Fibroblast of skin of right quadriceps (primary cell): ENCODE measurements at regions not wholly inside any gene's neighbourhood (a gene's known extent, or its start where the extent isn't known, plus 50 kb on each side); places are given as distances from the start of the nearest gene placed in this dataset.

ENCODE experiments used
- DNase-seq: peaks from one replicate; pipeline ENCODE4 v3.0.0-alpha.2; 2013

DNA sequence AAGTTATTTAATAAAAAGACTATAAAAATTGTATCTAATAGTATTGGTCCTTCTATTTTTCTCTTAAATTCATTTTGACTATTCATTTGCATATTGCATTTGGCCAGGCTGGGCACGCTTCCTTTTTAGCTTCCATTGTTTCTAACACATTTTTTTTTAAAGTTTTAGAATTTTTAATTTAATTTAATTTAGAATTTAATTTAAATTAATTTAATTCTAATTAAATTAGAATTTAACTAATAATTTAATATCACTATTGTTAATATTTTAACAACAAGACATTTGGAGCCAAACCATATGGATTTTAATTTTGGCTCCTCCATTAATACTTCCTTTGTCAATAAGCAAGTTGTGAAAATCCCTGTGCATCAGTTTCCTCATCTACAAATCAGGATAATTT lies 856.9 kb upstream of the SEL1L start:
- no peak for DNase-seq

DNA sequence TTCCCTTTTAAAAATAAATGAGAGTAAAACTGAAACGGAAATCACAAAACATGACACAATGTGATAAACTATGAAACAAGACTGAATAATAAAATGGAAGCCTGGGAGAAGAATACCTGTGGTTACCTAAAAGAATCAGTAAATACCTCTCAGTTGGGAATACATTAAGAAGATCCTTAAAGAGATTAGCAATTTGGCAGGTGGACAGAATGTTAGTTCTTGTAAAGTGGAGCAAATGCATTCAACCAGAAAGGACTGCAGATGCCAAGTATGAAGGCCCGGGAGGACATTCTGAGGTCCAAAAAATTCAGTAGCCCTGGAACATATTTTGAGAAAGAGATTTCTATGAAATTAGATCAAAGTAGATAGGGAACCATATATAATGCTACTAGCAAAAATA lies 861.3 kb upstream of the SEL1L start:
- no peak for DNase-seq

DNA sequence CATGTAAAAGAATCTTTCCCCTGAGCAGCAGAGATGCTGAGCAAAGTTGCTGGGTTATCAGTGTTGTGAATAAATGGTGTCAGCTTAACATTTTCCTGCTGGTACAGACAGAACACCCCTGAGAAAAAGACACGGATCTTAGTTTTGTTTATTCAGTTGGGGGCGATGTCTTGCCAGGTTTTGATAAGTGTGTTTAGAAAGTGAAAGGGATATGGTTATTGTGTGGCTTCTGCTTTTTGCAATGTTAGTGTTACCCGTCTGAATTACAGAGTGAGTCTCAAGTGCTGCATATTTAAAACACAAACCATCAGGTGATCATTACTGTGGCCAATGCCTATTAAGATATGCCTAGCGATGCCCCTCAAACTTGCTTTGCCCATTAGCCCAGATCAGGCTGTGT lies 864.6 kb upstream of the SEL1L start:
- no peak for DNase-seq

DNA sequence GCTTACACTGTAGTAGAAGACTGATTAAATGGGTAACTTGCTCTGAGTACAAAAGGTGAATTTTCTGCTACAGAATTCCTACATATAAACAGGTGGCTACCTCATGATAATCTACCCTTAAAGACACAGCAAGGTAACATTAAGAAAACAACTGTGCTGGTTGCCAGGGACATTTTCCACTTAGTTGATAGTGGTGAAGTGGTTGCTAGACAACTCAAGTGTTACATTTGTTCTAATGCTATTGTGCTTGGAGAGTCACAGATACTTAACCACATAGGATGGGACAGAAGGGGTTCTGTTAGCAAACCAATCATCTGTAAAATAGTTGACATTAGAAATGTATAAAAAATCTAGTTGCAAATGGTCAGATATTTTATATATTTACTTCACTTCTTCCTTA lies 870.3 kb upstream of the SEL1L start:
- no peak for DNase-seq

DNA sequence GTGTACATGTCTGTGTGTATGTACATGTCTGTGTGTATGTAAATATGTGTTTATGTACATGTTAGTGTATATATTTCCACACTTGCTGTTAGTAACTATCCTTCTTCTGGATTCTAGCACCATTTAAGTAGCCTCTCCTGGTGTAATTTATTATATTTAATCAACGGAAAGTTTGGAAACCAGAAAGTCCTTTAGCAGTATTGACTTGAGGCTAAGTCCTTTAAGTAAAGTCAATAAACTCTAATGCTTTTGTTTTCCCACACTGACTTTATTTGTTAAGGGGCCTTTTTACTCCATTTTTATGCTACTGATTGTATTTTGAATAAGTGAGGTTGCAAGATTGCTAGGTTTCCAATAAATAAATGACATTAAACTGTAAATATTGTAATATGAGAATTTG lies 876.4 kb upstream of the SEL1L start:
- no peak for DNase-seq

DNA sequence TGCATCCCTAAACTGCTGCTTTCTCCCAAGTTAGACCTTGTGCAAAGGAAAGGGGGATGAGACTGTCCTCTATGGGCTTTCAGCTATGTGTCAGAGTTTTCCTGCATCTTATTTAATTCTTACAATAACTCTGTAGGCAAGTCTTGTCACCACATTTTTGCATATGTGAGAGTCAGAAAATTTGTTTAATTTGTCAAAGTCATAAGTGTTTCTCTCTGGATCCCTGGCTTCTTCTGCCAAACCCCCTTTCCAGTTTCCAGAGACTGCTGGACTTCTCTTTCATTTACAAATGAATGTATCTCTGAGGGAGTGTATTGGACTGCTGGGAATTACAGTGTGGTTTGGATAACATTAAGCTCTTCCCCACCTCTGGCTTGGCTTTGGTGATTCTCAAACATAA lies 877.6 kb upstream of the SEL1L start:
- DNase-seq = no peak

DNA sequence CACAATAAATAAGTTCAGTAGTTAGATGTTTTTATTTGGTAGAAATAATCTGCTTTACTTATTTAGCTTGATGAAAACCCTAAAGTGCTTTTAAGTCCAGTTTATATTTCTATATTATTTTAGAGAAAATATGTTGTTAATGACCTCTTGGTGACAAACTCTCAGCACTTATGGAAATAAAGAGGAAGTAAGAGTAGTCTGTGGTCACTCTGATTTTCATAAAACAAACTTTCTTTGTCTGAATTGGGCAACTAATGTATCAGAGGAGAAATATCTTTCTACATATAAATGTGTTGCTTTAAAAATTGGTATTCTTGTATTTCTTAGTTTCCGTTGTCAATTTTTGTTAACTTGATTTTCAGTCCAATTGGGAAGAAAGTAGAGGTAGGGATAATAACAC lies 878.9 kb upstream of the SEL1L start:
- DNase-seq = no peak

DNA sequence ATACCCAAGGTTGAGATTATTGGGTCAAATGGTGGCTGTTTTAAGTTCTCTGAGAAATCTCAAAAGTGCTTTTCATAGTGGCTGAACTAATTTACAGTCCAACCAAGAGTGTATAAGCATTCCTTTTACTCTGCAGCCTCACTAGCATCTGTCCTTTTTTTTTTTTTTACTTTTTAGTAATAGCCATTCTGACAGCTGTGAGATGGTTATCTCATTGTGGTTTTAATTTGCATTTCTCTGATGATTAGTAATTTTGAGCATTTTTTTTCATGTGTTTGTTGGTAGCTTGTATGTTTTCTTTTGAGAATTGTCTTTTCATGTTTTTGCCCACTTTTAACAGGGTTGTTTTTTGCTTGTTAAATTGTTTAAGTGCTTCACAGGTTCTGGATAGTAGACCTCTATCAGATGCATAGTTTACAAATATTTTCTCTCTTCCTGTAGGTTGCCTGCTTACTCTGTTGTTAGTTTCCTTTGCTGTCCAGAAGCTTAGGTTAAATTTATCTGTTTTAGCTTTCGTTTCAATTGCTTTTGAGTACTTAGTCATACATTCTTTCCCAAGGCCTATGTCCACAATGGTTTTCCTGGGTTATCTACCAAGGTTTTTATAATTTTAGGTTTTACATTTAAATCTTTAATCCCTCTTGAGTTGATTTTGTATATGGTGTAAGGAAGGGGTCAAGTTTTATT lies 881.3 kb upstream of the SEL1L start:
- no peak for DNase-seq

DNA sequence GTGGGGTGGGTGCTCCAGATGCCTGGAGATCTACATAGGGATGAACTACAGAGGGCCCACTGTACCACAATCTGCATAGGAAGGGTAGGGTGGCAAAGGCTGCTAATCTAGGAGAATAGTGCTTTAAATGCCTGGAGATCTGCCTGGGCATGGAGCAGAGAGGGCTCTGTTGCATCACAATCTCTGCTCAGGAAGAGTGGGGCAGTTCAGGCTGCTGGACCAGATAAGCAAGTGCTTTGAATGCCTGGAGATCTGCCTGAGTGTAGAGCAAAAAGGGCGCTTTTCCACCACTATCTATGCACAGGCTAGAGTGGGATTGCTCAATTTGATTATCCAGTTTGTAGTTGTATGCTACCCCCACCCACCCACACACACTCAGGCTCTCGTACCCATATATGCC lies 886.3 kb upstream of the SEL1L start:
- no peak for DNase-seq

DNA sequence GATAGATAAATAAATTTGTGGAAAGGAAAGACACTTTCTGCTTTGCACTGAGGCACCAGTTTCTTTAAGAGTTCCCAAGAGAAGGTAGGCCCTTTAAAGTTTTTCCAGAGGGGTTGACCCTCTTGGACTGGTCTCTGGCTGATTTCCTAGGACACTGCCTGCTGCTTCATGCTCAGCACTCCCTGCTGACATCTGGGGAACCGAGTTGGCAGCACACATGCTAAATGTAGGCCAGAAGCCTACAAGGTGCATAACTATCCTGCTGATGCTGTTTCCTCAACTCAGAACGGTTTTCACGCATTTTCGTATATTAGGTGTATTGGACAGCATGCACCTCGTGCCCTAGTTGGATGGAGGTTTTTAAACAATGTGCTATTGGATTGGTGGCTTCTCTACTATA lies 887.2 kb upstream of the SEL1L start:
- DNase-seq = no peak

DNA sequence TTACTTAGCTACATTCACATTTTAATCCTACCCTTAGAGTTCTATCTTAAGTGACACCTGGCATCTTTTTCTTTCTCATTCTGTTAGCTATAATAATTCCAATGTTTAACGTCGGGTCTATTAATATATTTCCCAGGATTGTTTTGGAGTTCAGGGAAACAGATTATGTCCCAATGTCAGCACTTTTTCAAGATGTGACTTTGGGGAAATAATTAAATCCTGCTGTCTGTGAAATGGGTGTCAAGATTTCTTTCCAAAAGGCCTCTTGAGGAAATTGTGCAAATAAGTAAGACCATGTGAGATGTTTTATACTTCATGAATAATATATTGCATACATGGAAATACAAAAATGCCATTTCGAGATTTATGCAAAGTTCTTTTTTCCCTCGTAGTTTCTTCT lies 887.6 kb upstream of the SEL1L start:
- DNase-seq = no peak

DNA sequence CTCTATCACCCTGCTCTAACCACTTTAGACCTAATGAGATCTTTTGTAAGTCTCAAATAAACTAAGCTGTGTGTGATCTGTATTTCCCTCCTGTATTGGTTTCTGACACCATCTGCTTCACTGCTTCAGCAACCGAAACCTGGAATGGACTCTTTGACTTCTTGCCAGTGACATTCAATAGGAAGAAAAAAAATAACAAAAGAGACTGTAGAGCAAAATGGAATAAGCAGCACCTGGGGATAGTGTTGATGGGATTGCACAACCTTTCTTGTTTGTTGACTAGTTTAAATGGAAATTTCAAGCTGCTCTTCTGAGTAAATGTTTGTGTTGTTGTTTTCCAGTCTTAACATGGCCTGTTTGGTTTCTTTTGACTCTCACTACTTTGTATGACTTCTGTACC lies 888.6 kb upstream of the SEL1L start:
- DNase-seq = no peak

DNA sequence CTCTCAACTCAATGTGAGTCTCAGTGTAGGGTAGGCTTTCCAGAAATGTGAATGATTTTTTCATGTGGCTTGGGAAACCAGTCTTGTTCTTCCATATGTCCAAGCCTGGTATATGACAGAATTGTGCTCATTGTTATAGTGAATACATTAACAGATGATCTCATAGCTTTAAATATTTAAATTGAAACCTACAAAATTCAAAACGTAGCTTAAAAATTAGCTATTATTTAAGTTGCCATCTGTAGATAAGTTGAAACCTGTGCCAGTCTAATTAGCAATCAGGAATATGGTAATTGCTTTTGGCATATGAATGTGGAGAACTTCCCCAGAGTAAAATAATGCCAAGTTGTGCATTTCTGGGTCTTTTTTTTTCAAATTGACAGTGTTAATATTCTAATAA lies 891.6 kb upstream of the SEL1L start:
- no peak for DNase-seq

DNA sequence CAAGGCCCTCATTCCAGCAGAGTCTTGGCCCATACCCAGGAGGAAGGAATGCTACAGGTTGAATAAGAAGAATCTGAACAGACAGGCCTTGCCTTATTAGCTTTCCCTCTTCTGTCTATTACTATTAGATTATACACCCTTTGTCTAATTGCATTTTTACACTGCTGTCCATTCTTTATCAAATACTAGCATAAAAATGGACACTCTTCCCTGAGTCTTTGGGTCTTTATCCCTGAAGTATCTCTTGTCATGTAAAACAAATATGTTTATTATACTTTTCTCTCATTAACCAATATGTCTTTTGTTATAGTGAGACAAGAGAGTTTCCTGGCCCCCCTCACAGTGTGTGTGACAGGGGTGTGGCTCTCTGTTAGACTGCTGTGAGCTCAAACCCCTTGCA lies 897.4 kb upstream of the SEL1L start:
- DNase-seq = no peak

DNA sequence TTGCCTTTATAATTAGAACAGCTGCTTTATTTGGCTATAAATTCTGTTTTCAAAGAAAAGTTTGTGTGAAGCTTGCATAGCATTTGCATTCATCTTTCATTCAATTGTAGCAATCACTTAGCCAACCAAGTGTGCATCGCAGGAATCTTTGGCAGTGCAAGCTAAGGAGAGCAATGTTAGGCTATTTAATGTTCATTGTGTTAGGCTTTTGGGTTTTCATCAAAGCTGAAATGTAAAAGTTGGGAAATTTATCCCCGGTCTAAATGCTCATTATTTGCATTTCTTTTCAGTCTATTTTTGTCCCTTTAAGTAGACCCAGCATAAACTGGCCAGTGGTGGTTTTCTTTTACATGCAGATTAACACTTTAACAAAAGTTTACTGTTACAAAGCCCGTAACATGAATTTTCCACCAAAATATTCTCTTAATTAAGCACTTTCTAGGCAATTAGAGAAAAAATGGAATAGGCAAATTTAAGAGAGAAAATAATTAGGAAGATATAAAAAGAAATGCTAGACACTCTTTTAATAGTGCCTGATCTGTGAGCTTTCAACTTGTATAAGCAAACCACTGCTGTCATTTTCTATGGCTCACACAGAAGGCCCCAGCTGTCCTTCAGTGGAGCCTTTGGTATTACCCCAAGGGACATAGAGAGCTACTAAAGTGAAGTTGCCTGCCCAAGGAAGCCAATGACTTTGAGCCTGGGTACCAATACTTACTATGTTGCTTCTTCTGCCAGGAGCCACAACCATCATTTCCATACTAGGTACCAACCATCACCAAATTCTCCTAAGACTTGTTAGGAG lies 898.9 kb upstream of the SEL1L start:
- no peak for DNase-seq

DNA sequence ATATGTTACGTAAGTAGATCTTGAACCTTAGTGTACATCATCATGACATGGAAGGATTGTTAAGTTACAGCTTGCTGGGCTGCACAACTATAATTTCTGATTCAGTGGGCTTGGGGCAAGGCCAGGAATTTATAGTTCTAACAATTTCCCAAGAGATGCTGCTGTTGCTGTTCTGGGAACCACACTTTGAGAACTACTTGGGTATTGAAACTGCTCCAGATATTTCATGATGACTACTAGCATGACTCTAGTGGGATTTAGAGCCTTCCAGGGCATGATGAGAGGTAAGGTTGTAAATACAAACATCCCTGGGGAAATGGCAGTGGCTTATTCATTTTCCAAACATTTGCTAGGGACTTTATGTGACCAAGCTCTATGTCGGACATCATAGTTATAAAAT lies 904.8 kb upstream of the SEL1L start:
- DNase-seq = peak; percentile 69

DNA sequence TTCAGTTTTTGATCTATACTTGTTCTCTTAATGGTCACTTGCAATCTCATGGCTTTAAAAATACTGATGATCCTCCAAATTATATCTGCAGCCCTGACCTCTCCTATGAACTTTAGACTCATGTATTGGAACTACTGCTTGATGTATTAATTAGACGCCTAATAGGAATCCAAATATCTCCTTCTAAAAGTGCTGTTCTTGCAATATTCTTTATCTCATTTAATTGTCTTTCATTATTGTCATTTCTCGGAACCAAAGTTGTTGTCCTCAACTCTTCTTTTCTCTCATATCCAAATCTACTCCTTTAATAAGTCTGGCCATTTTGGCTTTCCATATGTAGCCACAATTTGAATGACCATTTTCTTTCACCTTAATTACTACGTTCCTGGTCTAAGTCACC lies 907.6 kb upstream of the SEL1L start:
- no peak for DNase-seq

DNA sequence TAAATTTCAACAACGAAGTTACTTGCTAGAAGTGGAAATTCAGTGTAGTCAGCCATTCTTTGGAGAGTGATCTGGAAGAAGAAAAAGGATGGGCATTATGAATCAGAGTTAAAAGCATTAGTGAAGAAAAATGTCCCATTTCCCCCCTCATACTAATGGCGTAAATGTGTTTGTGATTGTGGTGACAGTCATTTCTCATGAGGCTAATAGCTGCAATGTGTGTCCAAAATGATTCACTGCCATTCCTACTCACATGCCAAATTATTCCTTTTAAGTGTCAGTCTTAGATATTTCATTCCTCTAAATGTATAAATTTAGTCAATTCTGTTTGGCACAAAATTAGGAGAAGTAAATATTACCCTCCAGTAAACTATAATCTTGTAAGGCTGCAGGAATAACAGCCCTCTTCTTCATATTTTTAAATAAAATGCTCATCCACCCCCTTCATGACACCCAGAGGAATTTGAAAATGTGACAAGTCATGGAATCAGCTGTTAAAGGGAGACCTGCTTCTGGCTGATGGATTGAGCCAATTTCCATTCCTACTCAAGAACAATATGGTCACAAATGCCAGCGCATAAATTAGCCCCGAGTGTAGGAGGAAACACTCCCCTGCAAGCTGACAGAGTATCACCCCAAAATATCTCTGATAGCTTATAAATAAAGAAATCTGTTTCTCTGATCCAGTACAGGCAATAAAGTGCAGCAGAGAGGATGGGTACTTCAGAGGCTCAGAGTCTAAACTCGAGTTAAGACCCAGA lies 912.3 kb upstream of the SEL1L start:
- DNase-seq = peak; percentile 1

DNA sequence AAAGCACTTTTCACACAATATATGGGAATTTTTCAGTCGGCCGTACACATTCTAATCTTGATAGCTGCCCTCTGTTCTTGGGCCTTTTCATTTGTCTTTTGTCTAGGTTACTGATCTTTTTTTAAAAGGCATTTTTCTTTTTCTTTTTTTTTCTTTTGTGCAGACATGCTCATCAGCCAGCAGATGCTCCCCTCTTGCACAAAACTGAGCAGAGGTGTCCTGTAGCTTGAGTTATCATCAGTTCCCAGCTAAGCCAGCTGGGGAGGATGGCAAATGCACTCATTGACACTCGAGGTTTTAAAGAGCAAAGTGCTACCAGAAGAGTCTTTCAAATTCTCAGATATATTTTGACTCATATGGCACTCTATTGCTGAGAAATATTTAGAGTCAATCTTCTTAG lies 913.9 kb upstream of the SEL1L start:
- no peak for DNase-seq

DNA sequence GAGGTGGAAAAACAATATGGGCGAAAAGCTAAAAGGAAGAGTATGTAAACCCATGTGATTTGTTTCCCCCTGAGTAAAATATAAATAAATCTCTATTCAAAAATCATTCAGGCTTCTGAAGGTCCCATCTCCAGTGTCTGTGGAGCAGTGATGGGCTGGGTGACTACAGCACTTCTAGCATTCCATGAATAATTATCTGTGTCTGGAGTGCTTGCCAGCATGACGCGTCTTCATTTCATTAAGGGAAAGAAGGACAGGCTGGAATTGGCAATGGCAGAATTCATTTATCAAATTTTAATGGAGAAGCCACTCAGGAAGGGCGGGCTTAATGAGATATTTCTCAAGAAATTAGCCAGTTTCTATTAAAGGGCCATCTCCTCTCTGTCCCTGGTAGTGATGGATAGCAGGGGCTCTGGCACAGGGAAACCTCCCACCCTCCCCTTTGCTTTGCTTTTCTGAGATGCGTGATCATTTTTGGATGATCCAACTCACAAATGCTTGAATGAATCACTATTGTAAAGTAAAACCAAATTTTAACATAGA lies 916.3 kb upstream of the SEL1L start:
- peak; percentile 3 for DNase-seq

DNA sequence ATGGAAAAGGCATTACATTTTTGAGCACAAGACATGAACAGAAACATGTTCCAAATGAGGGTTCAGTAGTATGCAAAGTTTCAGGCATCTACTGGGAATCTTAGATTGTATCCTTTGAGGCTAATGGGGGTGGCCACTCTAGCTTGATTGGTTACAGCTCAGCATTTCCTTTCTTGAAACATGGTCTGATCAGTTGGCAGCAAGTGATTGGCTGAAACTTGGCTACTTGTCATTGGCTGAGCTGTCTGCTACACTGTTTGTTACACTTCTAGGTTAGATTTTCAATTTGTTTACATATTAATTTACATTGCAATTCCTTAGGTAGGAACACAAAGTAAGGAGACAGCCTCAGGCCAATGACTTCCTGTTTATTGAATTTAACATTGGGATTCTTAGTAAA lies 918.0 kb upstream of the SEL1L start:
- no peak for DNase-seq

DNA sequence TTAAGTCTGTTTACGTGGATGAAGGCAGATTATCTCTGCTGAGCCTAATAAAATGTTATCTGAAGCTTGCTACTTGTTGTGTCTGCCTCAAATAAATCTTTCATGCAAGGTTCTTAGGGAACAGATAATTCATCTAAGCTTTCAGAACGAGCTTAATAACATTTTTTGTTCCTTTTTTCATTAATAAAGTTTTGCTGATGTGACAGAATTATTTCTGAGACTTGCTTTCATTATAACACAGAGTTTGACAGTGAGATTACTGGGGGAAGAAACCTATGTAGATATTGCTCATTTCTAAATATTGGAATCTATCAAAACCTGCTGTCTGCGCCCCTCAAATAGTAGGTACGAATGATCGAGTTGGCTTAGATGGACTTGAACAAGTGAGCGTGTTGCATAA lies 948.7 kb upstream of the SEL1L start:
- DNase-seq = no peak

DNA sequence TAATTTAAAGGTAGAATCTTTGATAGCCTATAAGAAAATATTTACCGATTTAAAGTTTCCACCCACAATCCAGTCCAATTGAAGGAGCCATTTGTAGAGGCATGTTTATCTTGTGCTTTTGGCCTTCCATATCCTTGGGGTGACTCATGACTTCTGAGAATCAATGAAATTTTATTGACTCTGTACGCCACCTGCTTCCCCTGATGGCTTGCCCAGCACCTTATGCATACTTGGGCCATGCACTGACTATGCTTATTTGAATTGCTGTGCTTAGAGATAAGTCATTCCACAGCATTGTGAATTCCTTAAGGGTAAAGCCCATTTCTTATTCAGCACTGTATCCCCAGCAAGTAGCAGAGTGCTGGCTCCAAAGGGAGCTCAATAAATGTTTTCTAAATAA lies 954.8 kb upstream of the SEL1L start:
- DNase-seq = no peak

DNA sequence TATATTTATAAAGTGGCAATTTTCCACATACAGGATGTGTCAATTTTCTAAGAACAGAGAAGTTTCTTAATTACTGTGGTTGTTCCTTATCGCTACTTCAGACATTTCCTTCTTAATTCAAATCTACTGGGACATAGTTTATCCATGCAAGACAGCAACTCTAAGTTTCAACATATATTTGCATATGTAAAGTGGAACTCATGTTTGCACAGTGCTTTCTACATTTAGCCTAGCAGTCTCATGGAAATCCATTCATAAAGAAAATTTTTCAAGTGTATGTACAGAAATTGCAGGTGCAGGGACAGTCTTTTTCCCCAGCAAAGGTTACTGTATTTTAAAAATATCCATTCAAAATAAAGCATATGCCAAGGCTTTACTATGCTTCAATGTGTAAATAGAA lies 956.7 kb upstream of the SEL1L start:
- DNase-seq = no peak
